HG03066 (cell line): ENCODE measurements at regions not wholly inside any gene's neighbourhood (a gene's known extent, or its start where the extent isn't known, plus 50 kb on each side); places are given as distances from the start of the nearest gene placed in this dataset.

Experiments
- ATAC-seq: cut with Tn5 transposase; IDR thresholded peaks from one replicate; pipeline ENCODE4 v1.9.1; 2021; ENCODE audit warnings: low read depth; ENCODE audit not compliant: unreplicated experiment

- ATAC-seq: no peak
Measured at GRCh38 chr19:28948026-28948425, 264.9 kb downstream of the UQCRFS1 start.

GRCh38 chr19:28943651-28944050 is 269.3 kb downstream of the UQCRFS1 start:
- ATAC-seq: no peak

GRCh38 chr19:28941833-28942232 is 271.1 kb downstream of the UQCRFS1 start:
- no peak for ATAC-seq

GRCh38 chr19:28940751-28941500 is 272.0 kb downstream of the UQCRFS1 start:
- ATAC-seq: no peak

- no peak for ATAC-seq
Measured at GRCh38 chr19:28939236-28939635, 273.7 kb downstream of the UQCRFS1 start.

GRCh38 chr19:28936001-28936400 is 276.9 kb downstream of the UQCRFS1 start:
- no peak for ATAC-seq

- ATAC-seq: no peak
Measured at GRCh38 chr19:28934631-28935030, 278.3 kb downstream of the UQCRFS1 start.

- no peak for ATAC-seq
Measured at GRCh38 chr19:28933039-28933438, 279.9 kb downstream of the UQCRFS1 start.

- no peak for ATAC-seq
Measured at GRCh38 chr19:28932446-28932845, 280.5 kb downstream of the UQCRFS1 start.

GRCh38 chr19:28929006-28929405 is 283.9 kb downstream of the UQCRFS1 start:
- ATAC-seq: no peak

GRCh38 chr19:28927456-28927855 is 285.5 kb downstream of the UQCRFS1 start:
- ATAC-seq: no peak

GRCh38 chr19:28920269-28921066 is 292.5 kb downstream of the UQCRFS1 start:
- ATAC-seq: no peak

GRCh38 chr19:28917621-28918020 is 295.3 kb downstream of the UQCRFS1 start:
- ATAC-seq: no peak

- ATAC-seq: no peak
Measured at GRCh38 chr19:28915737-28916460, 297.1 kb downstream of the UQCRFS1 start.

GRCh38 chr19:28915202-28915601 is 297.7 kb downstream of the UQCRFS1 start:
- ATAC-seq: no peak

GRCh38 chr19:28914173-28914572 is 298.8 kb downstream of the UQCRFS1 start:
- ATAC-seq: no peak

- no peak for ATAC-seq
Measured at GRCh38 chr19:28913626-28914025, 299.3 kb downstream of the UQCRFS1 start.

- no peak for ATAC-seq
Measured at GRCh38 chr19:28908941-28909340, 304.0 kb downstream of the UQCRFS1 start.

GRCh38 chr19:28907534-28907933 is 305.4 kb downstream of the UQCRFS1 start:
- no peak for ATAC-seq

GRCh38 chr19:28905996-28906395 is 307.0 kb downstream of the UQCRFS1 start:
- ATAC-seq: no peak

GRCh38 chr19:28899703-28900102 is 313.2 kb downstream of the UQCRFS1 start:
- ATAC-seq: no peak
